ENCODE measurements at regions not wholly inside any gene's neighbourhood (a gene's known extent, or its start where the extent isn't known, plus 50 kb on each side); places are given as distances from the start of the nearest gene placed in this dataset.

- no peak for DNase-seq (ENCODE audit: low read depth)
- TF ChIP-seq MYC (IDR thresholded peaks at IDR 0.05; ENCODE audit: low read depth, low read length) (no peak), POLR2A (IDR thresholded peaks at IDR 0.05; ENCODE audit: extremely low read depth, insufficient read length) (no peak), CTCF (IDR thresholded peaks at IDR 0.05; ENCODE audit: low read depth, low read length) (no peak), MAX (IDR thresholded peaks at IDR 0.05; ENCODE audit: low read depth, low read length) (no peak)
- H3K4me3 ChIP-seq (ENCODE audit: low read depth, low read length): no peak overlapping the region
Measured at GRCh38 chr3:158911586-158911985, 109.7 kb downstream of the MFSD1 start.

- no peak overlapping the region for H3K4me3 ChIP-seq (ENCODE audit: low read depth, low read length)
- DNase-seq (ENCODE audit: low read depth): no peak
Measured at GRCh38 chr3:158912188-158912587, 110.3 kb downstream of the MFSD1 start.

GRCh38 chr3:158912621-158913020 lies 110.8 kb downstream of the MFSD1 start:
- no peak for DNase-seq (ENCODE audit: low read depth)
- no peak overlapping the region for H3K4me3 ChIP-seq (ENCODE audit: low read depth, low read length)
- TF ChIP-seq POLR2A (IDR thresholded peaks at IDR 0.05; ENCODE audit: extremely low read depth, insufficient read length) (no peak), MYC (IDR thresholded peaks at IDR 0.05; ENCODE audit: low read depth, low read length) (no peak), MAX (IDR thresholded peaks at IDR 0.05; ENCODE audit: low read depth, low read length) (no peak), CTCF (IDR thresholded peaks at IDR 0.05; ENCODE audit: low read depth, low read length) (no peak)

More at GRCh38 chr3:158912188-158912587, 110.3 kb downstream of the MFSD1 start:
- TF ChIP-seq MYC (IDR thresholded peaks at IDR 0.05; ENCODE audit: low read depth, low read length) (no peak), CTCF (IDR thresholded peaks at IDR 0.05; ENCODE audit: low read depth, low read length) (no peak), MAX (IDR thresholded peaks at IDR 0.05; ENCODE audit: low read depth, low read length) (no peak), POLR2A (IDR thresholded peaks at IDR 0.05; ENCODE audit: extremely low read depth, insufficient read length) (no peak)

- no peak for DNase-seq (ENCODE audit: low read depth)
- no peak overlapping the region for H3K4me3 ChIP-seq (ENCODE audit: low read depth, low read length)
- TF ChIP-seq POLR2A (IDR thresholded peaks at IDR 0.05; ENCODE audit: extremely low read depth, insufficient read length) (no peak), MAX (IDR thresholded peaks at IDR 0.05; ENCODE audit: low read depth, low read length) (no peak), MYC (IDR thresholded peaks at IDR 0.05; ENCODE audit: low read depth, low read length) (no peak), CTCF (IDR thresholded peaks at IDR 0.05; ENCODE audit: low read depth, low read length) (no peak)
Measured at GRCh38 chr3:158916111-158916510, 114.3 kb downstream of the MFSD1 start.

GRCh38 chr3:158918008-158918407 lies 116.2 kb downstream of the MFSD1 start:
- no peak overlapping the region for H3K4me3 ChIP-seq (ENCODE audit: low read depth, low read length)
- peak; percentile 55 for DNase-seq (ENCODE audit: low read depth)
- TF ChIP-seq CTCF (IDR thresholded peaks at IDR 0.05; ENCODE audit: low read depth, low read length) (peak; percentile 71), MAX (IDR thresholded peaks at IDR 0.05; ENCODE audit: low read depth, low read length) (no peak)

- TF ChIP-seq MYC (IDR thresholded peaks at IDR 0.05; ENCODE audit: low read depth, low read length) (no peak), MAX (IDR thresholded peaks at IDR 0.05; ENCODE audit: low read depth, low read length) (no peak), CTCF (IDR thresholded peaks at IDR 0.05; ENCODE audit: low read depth, low read length) (no peak), POLR2A (IDR thresholded peaks at IDR 0.05; ENCODE audit: extremely low read depth, insufficient read length) (no peak)
- H3K4me3 ChIP-seq (ENCODE audit: low read depth, low read length): no peak overlapping the region
- DNase-seq (ENCODE audit: low read depth): no peak
Measured at GRCh38 chr3:158918451-158918850, 116.6 kb downstream of the MFSD1 start.

Data from NB4 (cell line).